NOMO-1 treated with DMSO at 0.1 percent for 48 hours (cell line): ENCODE measurements at regions not wholly inside any gene's neighbourhood (a gene's known extent, or its start where the extent isn't known, plus 50 kb on each side); places are given as distances from the start of the nearest gene placed in this dataset.
"Not testable (repeated sequence)": the region's sequence is repeated elsewhere in the genome, so short reads cannot be mapped to it uniquely, and the experiment has no call there.

ENCODE experiments used
- DNase-seq: peaks from one replicate; lab custom pipeline; 2025; ENCODE audit not compliant: unreplicated experiment; lab: John Stamatoyannopoulos, UW

- no peak for DNase-seq
Observed at GRCh38 chr1:192418552-192419285, 101.9 kb downstream of the RGS21 start.

- no peak for DNase-seq
Observed at GRCh38 chr1:192430644-192431043, 113.9 kb downstream of the RGS21 start.

- no peak for DNase-seq
Observed at GRCh38 chr1:192435704-192436103, 118.9 kb downstream of the RGS21 start.

GRCh38 chr1:192436441-192437078, 119.8 kb downstream of the RGS21 start:
- no peak for DNase-seq

GRCh38 chr1:192438737-192439136, 121.9 kb downstream of the RGS21 start:
- DNase-seq = no peak

- DNase-seq = no peak
Observed at GRCh38 chr1:192439373-192440025, 122.7 kb downstream of the RGS21 start.

GRCh38 chr1:192441492-192441891, 124.7 kb downstream of the RGS21 start:
- no peak for DNase-seq

- no peak for DNase-seq
Observed at GRCh38 chr1:192442736-192443135, 125.9 kb downstream of the RGS21 start.

- no peak for DNase-seq
Observed at GRCh38 chr1:192443616-192444015, 126.8 kb downstream of the RGS21 start.

- DNase-seq = no peak
Observed at GRCh38 chr1:192445241-192445640, 128.4 kb downstream of the RGS21 start.

GRCh38 chr1:192445839-192446489, 129.2 kb downstream of the RGS21 start:
- peak; percentile 29 for DNase-seq

GRCh38 chr1:192448026-192448578, 127.5 kb upstream of the RGS1 start:
- DNase-seq = no peak

- peak; percentile 62 for DNase-seq
Observed at GRCh38 chr1:192453360-192453992, 122.1 kb upstream of the RGS1 start.

- DNase-seq = no peak
Observed at GRCh38 chr1:192459467-192459866, 116.1 kb upstream of the RGS1 start.

GRCh38 chr1:192461684-192462083, 113.9 kb upstream of the RGS1 start:
- no peak for DNase-seq

- no peak for DNase-seq
Observed at GRCh38 chr1:192462616-192463015, 113.0 kb upstream of the RGS1 start.

GRCh38 chr1:192463661-192464060, 111.9 kb upstream of the RGS1 start:
- peak; percentile 20 for DNase-seq

GRCh38 chr1:192465221-192465620, 110.4 kb upstream of the RGS1 start:
- DNase-seq = not testable (repeated sequence)

- DNase-seq = peak; percentile 25
Observed at GRCh38 chr1:192474080-192474683, 101.4 kb upstream of the RGS1 start.

- no peak for DNase-seq
Observed at GRCh38 chr1:192475329-192475728, 100.2 kb upstream of the RGS1 start.
